GM12878 (cell line): ENCODE measurements at regions not wholly inside any gene's neighbourhood (a gene's known extent, or its start where the extent isn't known, plus 50 kb on each side); places are given as distances from the start of the nearest gene placed in this dataset.

ENCODE experiments used
- ATAC-seq: fragments of 200-7000 bp; cut with Tn5 transposase; 3 replicates; pipeline ENCODE4 v1.9.1; 2020; ENCODE audit warnings: mild to moderate bottlenecking, moderate library complexity
- BruUV-seq: library from RNA; stranded (reverse); fragments of 400-500 nt; replicated peaks from 2 replicates; lab custom pipeline; 2021; lab: Mats Ljungman, UMichigan
- CTCF ChIA-PET: fragments of 300-600 bp; sonication (Branson Sonifier 250); formaldehyde crosslinking; extraction: SDS; loops from one replicate; lab custom pipeline; 2021; ENCODE audit warnings: inconsistent platforms; lab: Yijun Ruan, JAX
- POLR2A ChIA-PET: fragments of 350-600 bp; formaldehyde crosslinking; extraction: SDS; loops from one replicate; lab custom pipeline; 2021; ENCODE audit warnings: inconsistent platforms; lab: Charles Lee
- RAD21 ChIA-PET: fragments of 300-600 bp; sonication (Branson Sonifier 250); formaldehyde crosslinking; loops from one replicate; lab custom pipeline; 2023; ENCODE audit warnings: antibody characterized with exemption; ENCODE audit not compliant: unreplicated experiment; lab: Charles Lee
- SMC1A ChIA-PET: fragments of 300-600 bp; sonication (Branson Sonifier 250); formaldehyde crosslinking; loops from one replicate; lab custom pipeline; 2023; ENCODE audit not compliant: unreplicated experiment, uncharacterized antibody; lab: Charles Lee
- DNase-seq: peaks from one replicate; pipeline ENCODE4 v3.0.0-alpha.2; 2011; ENCODE audit warnings: low read depth, low spot score
- FAIRE-seq: peaks from 3 replicates; lab custom pipeline; 2011; peaks lifted over from hg19 to GRCh38; lab: Jason Lieb, UNC
- H2AFZ ChIP-seq: 2 replicates; pipeline ENCODE4 v1.6.0; 2011; ENCODE audit warnings: low read depth, low read length, control low read depth; ENCODE audit not compliant: control insufficient read depth
- H3K27ac ChIP-seq: 2 replicates; pipeline ENCODE4 v1.5.1; 2011; ENCODE audit warnings: control low read depth; ENCODE audit not compliant: control insufficient read depth, insufficient read depth
- H3K27me3 ChIP-seq, 2 experiments: replicated peaks in 1 of 2; 2 replicates each; pipeline versions ENCODE4 v1.6.0 to v1.6.1; 2011; ENCODE audit warnings: low read length in 1 of 2; ENCODE audit not compliant: control insufficient read depth in 2 of 2, insufficient read depth in 2 of 2
- H3K36me3 ChIP-seq, 2 experiments: 2 replicates each; pipeline ENCODE4 v1.5.1; 2011; ENCODE audit warnings: low read length in 1 of 2; ENCODE audit not compliant: control insufficient read depth in 2 of 2, insufficient read depth in 2 of 2
- H3K4me1 ChIP-seq: 2 replicates; pipeline ENCODE4 v1.6.1; 2011; ENCODE audit warnings: mild to moderate bottlenecking, low read length, moderate library complexity, mixed read lengths; ENCODE audit not compliant: control insufficient read depth, insufficient read depth
- H3K4me2 ChIP-seq: 2 replicates; pipeline ENCODE4 v1.6.0; 2011; ENCODE audit warnings: control low read depth; ENCODE audit not compliant: control insufficient read depth, insufficient read depth
- H3K4me3 ChIP-seq: fragments of 200-600 bp; sonication (generic); 2 replicates; pipeline ENCODE4 v1.5.1; 2016
- H3K79me2 ChIP-seq: 2 replicates; pipeline ENCODE4 v1.6.0; 2011; ENCODE audit warnings: low read length; ENCODE audit not compliant: control insufficient read depth, insufficient read depth
- H3K9ac ChIP-seq: 2 replicates; pipeline ENCODE4 v1.8.0; 2011; ENCODE audit warnings: low read length, control low read depth, mixed read lengths; ENCODE audit not compliant: control insufficient read depth, insufficient read depth
- H3K9me3 ChIP-seq: replicated peaks from 3 replicates; pipeline ENCODE4 v1.5.1; 2011; ENCODE audit warnings: mild to moderate bottlenecking, low read length; ENCODE audit not compliant: control insufficient read depth, insufficient read depth
- H4K20me1 ChIP-seq: 2 replicates; pipeline ENCODE4 v1.6.0; 2011; ENCODE audit not compliant: control insufficient read depth, insufficient read depth
- CHD4 ChIP-seq: fragments of 200-600 bp; sonication (generic); IDR thresholded peaks from 2 replicates; pipeline ENCODE4 v1.6.1; 2016; ENCODE audit warnings: mild to moderate bottlenecking
- DPF2 ChIP-seq: fragments of 450-650 bp; IDR thresholded peaks from 2 replicates; pipeline ENCODE4 v1.6.1; 2017; ENCODE audit warnings: mild to moderate bottlenecking
- HDGF ChIP-seq: fragments of 450-650 bp; IDR thresholded peaks from 2 replicates; pipeline ENCODE4 v1.6.1; 2016; ENCODE audit warnings: antibody characterized with exemption
- NFIC ChIP-seq: IDR thresholded peaks from 2 replicates; pipeline ENCODE4 v1.6.1; 2012; ENCODE audit warnings: low read depth, mild to moderate bottlenecking, inconsistent platforms, low read length, moderate library complexity
- RUNX3 ChIP-seq: IDR thresholded peaks from 2 replicates; pipeline ENCODE4 v1.6.1; 2012; ENCODE audit warnings: low read length, inconsistent platforms
- WRNIP1 ChIP-seq: IDR thresholded peaks from 2 replicates; pipeline ENCODE4 v1.6.1; 2011; ENCODE audit warnings: low read depth, low read length, improper control_type of control experiment, borderline replicate concordance
- ZNF24 ChIP-seq: fragments of 450-650 bp; IDR thresholded peaks from 2 replicates; pipeline ENCODE4 v1.6.1; 2017; ENCODE audit warnings: antibody characterized with exemption, mild to moderate bottlenecking
- WGBS: methylation state at CpG from one replicate; pipeline ENCODE4 v1.1.6; 2016; ENCODE audit warnings: low lambda C conversion rate; ENCODE audit not compliant: insufficient replicate concordance, insufficient coverage; ENCODE audit errors: missing lambda C conversion rate; 5-methylcytosine and 5-hydroxymethylcytosine counted together
- in situ Hi-C: fragments of 300-500 bp; cut with MboI; formaldehyde crosslinking; loops from 9 replicates; pipeline ENCODE4 v1.14.3; 2018; ENCODE audit warnings: mixed read lengths
- intact Hi-C: fragments of 100-400 bp; cut with micrococcal nuclease; formaldehyde crosslinking; loops from one replicate; pipeline ENCODE4 v1.14.2; 2022; ENCODE audit not compliant: unreplicated experiment
- TF ChIP-seq, protein P1 (sequence below): fragments of 450-650 bp; IDR thresholded peaks from 2 replicates; pipeline ENCODE4 v1.6.1; 2016; ENCODE audit warnings: mild to moderate bottlenecking, moderate library complexity, borderline replicate concordance
- TF ChIP-seq, protein P2 (sequence below): IDR thresholded peaks from 2 replicates; pipeline ENCODE4 v1.6.1; 2012; ENCODE audit warnings: low read depth, low read length, improper control_type of control experiment

DNA sequence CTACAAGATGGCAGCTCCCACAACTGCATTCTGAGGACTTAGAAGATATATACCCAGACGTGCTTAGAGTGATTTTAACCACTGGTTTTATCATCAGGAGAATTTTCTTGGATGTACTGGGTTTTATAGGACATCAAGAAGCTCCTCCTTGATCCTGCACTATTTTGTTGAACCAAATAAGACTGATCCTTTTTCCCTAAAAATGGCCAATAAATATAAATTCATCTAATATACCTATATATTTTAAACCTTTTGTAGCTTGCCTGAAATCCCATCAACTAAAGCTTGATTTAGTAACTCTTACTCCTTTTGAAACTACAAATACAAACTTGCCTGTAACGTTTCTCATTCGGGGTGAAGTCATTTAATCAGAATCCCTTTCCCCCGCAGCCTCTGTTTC, 849.4 kb upstream of the ADAMTS5 start:
- Histone ChIP-seq H3K4me1 (no peaks in the 10 kb centered on the region), H3K36me3 (no peaks in the 10 kb centered on the region), H3K27ac (no peak overlapping the region), H3K9me3 (no peaks in the 10 kb centered on the region), H3K9ac (no peak overlapping the region), H4K20me1 (no peaks in the 10 kb centered on the region), H3K27me3 (no peaks in the 10 kb centered on the region), H2AFZ (no peak overlapping the region), H3K4me2 (no peak overlapping the region), H3K79me2 (no peaks in the 10 kb centered on the region), H3K4me3 (no peak overlapping the region)
- ChIA-PET CTCF (no interaction called here), SMC1A (no interaction called here), POLR2A (no interaction called here), RAD21 (no interaction called here)
- 10% methylated on average over 4 of the region's 4 CpGs for WGBS
- in situ Hi-C loops: no loop called here
- FAIRE-seq (no peak), DNase-seq (no peak), ATAC-seq (no peak)
- TF ChIP-seq DPF2 (no peak), ZNF24 (no peak), WRNIP1 (no peak), CHD4 (no peak), NFIC (no peak), RUNX3 (no peak), HDGF (no peak)
- TF ChIP-seq, protein P1, sequence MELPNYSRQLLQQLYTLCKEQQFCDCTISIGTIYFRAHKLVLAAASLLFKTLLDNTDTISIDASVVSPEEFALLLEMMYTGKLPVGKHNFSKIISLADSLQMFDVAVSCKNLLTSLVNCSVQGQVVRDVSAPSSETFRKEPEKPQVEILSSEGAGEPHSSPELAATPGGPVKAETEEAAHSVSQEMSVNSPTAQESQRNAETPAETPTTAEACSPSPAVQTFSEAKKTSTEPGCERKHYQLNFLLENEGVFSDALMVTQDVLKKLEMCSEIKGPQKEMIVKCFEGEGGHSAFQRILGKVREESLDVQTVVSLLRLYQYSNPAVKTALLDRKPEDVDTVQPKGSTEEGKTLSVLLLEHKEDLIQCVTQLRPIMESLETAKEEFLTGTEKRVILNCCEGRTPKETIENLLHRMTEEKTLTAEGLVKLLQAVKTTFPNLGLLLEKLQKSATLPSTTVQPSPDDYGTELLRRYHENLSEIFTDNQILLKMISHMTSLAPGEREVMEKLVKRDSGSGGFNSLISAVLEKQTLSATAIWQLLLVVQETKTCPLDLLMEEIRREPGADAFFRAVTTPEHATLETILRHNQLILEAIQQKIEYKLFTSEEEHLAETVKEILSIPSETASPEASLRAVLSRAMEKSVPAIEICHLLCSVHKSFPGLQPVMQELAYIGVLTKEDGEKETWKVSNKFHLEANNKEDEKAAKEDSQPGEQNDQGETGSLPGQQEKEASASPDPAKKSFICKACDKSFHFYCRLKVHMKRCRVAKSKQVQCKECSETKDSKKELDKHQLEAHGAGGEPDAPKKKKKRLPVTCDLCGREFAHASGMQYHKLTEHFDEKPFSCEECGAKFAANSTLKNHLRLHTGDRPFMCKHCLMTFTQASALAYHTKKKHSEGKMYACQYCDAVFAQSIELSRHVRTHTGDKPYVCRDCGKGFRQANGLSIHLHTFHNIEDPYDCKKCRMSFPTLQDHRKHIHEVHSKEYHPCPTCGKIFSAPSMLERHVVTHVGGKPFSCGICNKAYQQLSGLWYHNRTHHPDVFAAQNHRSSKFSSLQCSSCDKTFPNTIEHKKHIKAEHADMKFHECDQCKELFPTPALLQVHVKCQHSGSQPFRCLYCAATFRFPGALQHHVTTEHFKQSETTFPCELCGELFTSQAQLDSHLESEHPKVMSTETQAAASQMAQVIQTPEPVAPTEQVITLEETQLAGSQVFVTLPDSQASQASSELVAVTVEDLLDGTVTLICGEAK: no peak
- TF ChIP-seq, protein P2, sequence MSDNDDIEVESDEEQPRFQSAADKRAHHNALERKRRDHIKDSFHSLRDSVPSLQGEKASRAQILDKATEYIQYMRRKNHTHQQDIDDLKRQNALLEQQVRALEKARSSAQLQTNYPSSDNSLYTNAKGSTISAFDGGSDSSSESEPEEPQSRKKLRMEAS: no peak
- intact Hi-C loops: no loop called here
- no TSS peak for BruUV-seq
